GM12878 (cell line): ENCODE measurements at regions not wholly inside any gene's neighbourhood (a gene's known extent, or its start where the extent isn't known, plus 50 kb on each side); places are given as distances from the start of the nearest gene placed in this dataset.

Experiments
- ATAC-seq: fragments of 200-7000 bp; cut with Tn5 transposase; 3 replicates; pipeline ENCODE4 v1.9.1; 2020; ENCODE audit warnings: mild to moderate bottlenecking, moderate library complexity
- BruUV-seq: library from RNA; stranded (reverse); fragments of 400-500 nt; replicated peaks from 2 replicates; lab custom pipeline; 2021; lab: Mats Ljungman, UMichigan
- CTCF ChIA-PET: fragments of 300-600 bp; sonication (Branson Sonifier 250); formaldehyde crosslinking; extraction: SDS; loops from one replicate; lab custom pipeline; 2021; ENCODE audit warnings: inconsistent platforms; lab: Yijun Ruan, JAX
- POLR2A ChIA-PET: fragments of 350-600 bp; formaldehyde crosslinking; extraction: SDS; loops from one replicate; lab custom pipeline; 2021; ENCODE audit warnings: inconsistent platforms; lab: Charles Lee
- RAD21 ChIA-PET: fragments of 300-600 bp; sonication (Branson Sonifier 250); formaldehyde crosslinking; loops from one replicate; lab custom pipeline; 2023; ENCODE audit warnings: antibody characterized with exemption; ENCODE audit not compliant: unreplicated experiment; lab: Charles Lee
- SMC1A ChIA-PET: fragments of 300-600 bp; sonication (Branson Sonifier 250); formaldehyde crosslinking; loops from one replicate; lab custom pipeline; 2023; ENCODE audit not compliant: unreplicated experiment, uncharacterized antibody; lab: Charles Lee
- DNase-seq: peaks from one replicate; pipeline ENCODE4 v3.0.0-alpha.2; 2011; ENCODE audit warnings: low read depth, low spot score
- FAIRE-seq: peaks from 3 replicates; lab custom pipeline; 2011; peaks lifted over from hg19 to GRCh38; lab: Jason Lieb, UNC
- H2AFZ ChIP-seq: 2 replicates; pipeline ENCODE4 v1.6.0; 2011; ENCODE audit warnings: low read depth, low read length, control low read depth; ENCODE audit not compliant: control insufficient read depth
- H3K27ac ChIP-seq: 2 replicates; pipeline ENCODE4 v1.5.1; 2011; ENCODE audit warnings: control low read depth; ENCODE audit not compliant: control insufficient read depth, insufficient read depth
- H3K27me3 ChIP-seq, 2 experiments: replicated peaks in 1 of 2; 2 replicates each; pipeline versions ENCODE4 v1.6.0 to v1.6.1; 2011; ENCODE audit warnings: low read length in 1 of 2; ENCODE audit not compliant: control insufficient read depth in 2 of 2, insufficient read depth in 2 of 2
- H3K36me3 ChIP-seq, 2 experiments: 2 replicates each; pipeline ENCODE4 v1.5.1; 2011; ENCODE audit warnings: low read length in 1 of 2; ENCODE audit not compliant: control insufficient read depth in 2 of 2, insufficient read depth in 2 of 2
- H3K4me1 ChIP-seq: 2 replicates; pipeline ENCODE4 v1.6.1; 2011; ENCODE audit warnings: mild to moderate bottlenecking, low read length, moderate library complexity, mixed read lengths; ENCODE audit not compliant: control insufficient read depth, insufficient read depth
- H3K4me2 ChIP-seq: 2 replicates; pipeline ENCODE4 v1.6.0; 2011; ENCODE audit warnings: control low read depth; ENCODE audit not compliant: control insufficient read depth, insufficient read depth
- H3K4me3 ChIP-seq: fragments of 200-600 bp; sonication (generic); 2 replicates; pipeline ENCODE4 v1.5.1; 2016
- H3K79me2 ChIP-seq: 2 replicates; pipeline ENCODE4 v1.6.0; 2011; ENCODE audit warnings: low read length; ENCODE audit not compliant: control insufficient read depth, insufficient read depth
- H3K9ac ChIP-seq: 2 replicates; pipeline ENCODE4 v1.8.0; 2011; ENCODE audit warnings: low read length, control low read depth, mixed read lengths; ENCODE audit not compliant: control insufficient read depth, insufficient read depth
- H3K9me3 ChIP-seq: replicated peaks from 3 replicates; pipeline ENCODE4 v1.5.1; 2011; ENCODE audit warnings: mild to moderate bottlenecking, low read length; ENCODE audit not compliant: control insufficient read depth, insufficient read depth
- H4K20me1 ChIP-seq: 2 replicates; pipeline ENCODE4 v1.6.0; 2011; ENCODE audit not compliant: control insufficient read depth, insufficient read depth
- CEBPB ChIP-seq, 2 experiments: fragments of 150-350 bp in 1 of 2; IDR thresholded peaks; 2 replicates each; pipeline ENCODE4 v1.6.1; 2012 to 2014; ENCODE audit warnings: low read depth in 2 of 2, low read length in 2 of 2, borderline replicate concordance in 1 of 2, inconsistent platforms in 1 of 2
- DPF2 ChIP-seq: fragments of 450-650 bp; IDR thresholded peaks from 2 replicates; pipeline ENCODE4 v1.6.1; 2017; ENCODE audit warnings: mild to moderate bottlenecking
- E2F8 ChIP-seq: fragments of 450-650 bp; IDR thresholded peaks from 2 replicates; pipeline ENCODE4 v1.6.1; 2018; ENCODE audit warnings: mild to moderate bottlenecking, low read depth, moderate library complexity; ENCODE audit not compliant: partially characterized antibody
- IRF4 ChIP-seq: IDR thresholded peaks from 2 replicates; pipeline ENCODE4 v1.6.1; 2011; ENCODE audit warnings: low read depth, low read length
- MTA2 ChIP-seq: fragments of 450-650 bp; IDR thresholded peaks from 2 replicates; pipeline ENCODE4 v1.6.1; 2016; ENCODE audit warnings: low read depth, mild to moderate bottlenecking, moderate library complexity
- MTA3 ChIP-seq: IDR thresholded peaks from 2 replicates; pipeline ENCODE4 v1.6.1; 2012; ENCODE audit warnings: low read length, inconsistent platforms, borderline replicate concordance
- RAD21 ChIP-seq: IDR thresholded peaks from 2 replicates; pipeline ENCODE4 v1.6.1; 2011; ENCODE audit warnings: mild to moderate bottlenecking, low read depth, low read length, moderate library complexity; ENCODE audit not compliant: insufficient read depth
- RAD51 ChIP-seq: fragments of 450-650 bp; IDR thresholded peaks from 2 replicates; pipeline ENCODE4 v1.6.1; 2016; ENCODE audit warnings: moderate library complexity, mild to moderate bottlenecking, inconsistent platforms
- SIN3A ChIP-seq: IDR thresholded peaks from 2 replicates; pipeline ENCODE4 v1.6.1; 2012; ENCODE audit warnings: low read depth, low read length, improper control_type of control experiment
- TCF7 ChIP-seq: IDR thresholded peaks from 2 replicates; pipeline ENCODE4 v1.6.1; 2014; ENCODE audit warnings: antibody characterized with exemption, borderline replicate concordance
- USF2 ChIP-seq: IDR thresholded peaks from 2 replicates; pipeline ENCODE4 v1.6.1; 2011; ENCODE audit warnings: low read depth, low read length, improper control_type of control experiment, borderline replicate concordance
- ZBTB40 ChIP-seq: fragments of 450-650 bp; IDR thresholded peaks from 2 replicates; pipeline ENCODE4 v1.6.1; 2016; ENCODE audit warnings: mild to moderate bottlenecking, moderate library complexity, borderline replicate concordance
- ZNF622 ChIP-seq: fragments of 450-650 bp; IDR thresholded peaks from 2 replicates; pipeline ENCODE4 v1.6.1; 2017; ENCODE audit warnings: mild to moderate bottlenecking, inconsistent platforms
- WGBS: methylation state at CpG from one replicate; pipeline ENCODE4 v1.1.6; 2016; ENCODE audit warnings: low lambda C conversion rate; ENCODE audit not compliant: insufficient replicate concordance, insufficient coverage; ENCODE audit errors: missing lambda C conversion rate; 5-methylcytosine and 5-hydroxymethylcytosine counted together
- in situ Hi-C: fragments of 300-500 bp; cut with MboI; formaldehyde crosslinking; loops from 9 replicates; pipeline ENCODE4 v1.14.3; 2018; ENCODE audit warnings: mixed read lengths
- intact Hi-C: fragments of 100-400 bp; cut with micrococcal nuclease; formaldehyde crosslinking; loops from one replicate; pipeline ENCODE4 v1.14.2; 2022; ENCODE audit not compliant: unreplicated experiment
- TF ChIP-seq, protein P1 (sequence below): fragments of 450-650 bp; IDR thresholded peaks from 2 replicates; pipeline ENCODE4 v1.6.1; 2017; ENCODE audit warnings: mild to moderate bottlenecking

- H3K27ac ChIP-seq = no peak overlapping the region
- no peaks in the 10 kb centered on the region for H4K20me1 ChIP-seq
- no peak overlapping the region for H3K9ac ChIP-seq
- no peaks in the 10 kb centered on the region for H3K27me3 ChIP-seq
- no peak for DNase-seq
- FAIRE-seq = no peak
- SMC1A ChIA-PET = no interaction called here
- POLR2A ChIA-PET = no interaction called here
- no peak overlapping the region for H2AFZ ChIP-seq
- RAD21 ChIA-PET = no interaction called here
- no peak for ATAC-seq
- in situ Hi-C loops (no loop called here), intact Hi-C loops (no loop called here)
- H3K36me3 ChIP-seq = no peaks in the 10 kb centered on the region
- no TSS peak for BruUV-seq
- H3K4me3 ChIP-seq = no peak overlapping the region
- no peaks in the 10 kb centered on the region for H3K4me1 ChIP-seq
- no peak overlapping the region for H3K4me2 ChIP-seq
- CTCF ChIA-PET = no interaction called here
- WGBS = 25% methylated on average over 4 of the region's 4 CpGs
- no peaks in the 10 kb centered on the region; the same call in 2 of the 3 replicates for H3K9me3 ChIP-seq
- H3K79me2 ChIP-seq = no peaks in the 10 kb centered on the region
- TF ChIP-seq TCF7 (no peak), SIN3A (no peak), IRF4 (no peak), ZBTB40 (no peak), E2F8 (no peak), CEBPB (IDR thresholded peaks at IDR 0.05; ENCODE audit: borderline replicate concordance in 1 of 2, low read depth in 2 of 2, low read length in 2 of 2) (no peak), DPF2 (no peak), RAD51 (no peak), USF2 (no peak), RAD21 (no peak), MTA3 (no peak), MTA2 (no peak), ZNF622 (no peak)
- TF ChIP-seq, protein P1, sequence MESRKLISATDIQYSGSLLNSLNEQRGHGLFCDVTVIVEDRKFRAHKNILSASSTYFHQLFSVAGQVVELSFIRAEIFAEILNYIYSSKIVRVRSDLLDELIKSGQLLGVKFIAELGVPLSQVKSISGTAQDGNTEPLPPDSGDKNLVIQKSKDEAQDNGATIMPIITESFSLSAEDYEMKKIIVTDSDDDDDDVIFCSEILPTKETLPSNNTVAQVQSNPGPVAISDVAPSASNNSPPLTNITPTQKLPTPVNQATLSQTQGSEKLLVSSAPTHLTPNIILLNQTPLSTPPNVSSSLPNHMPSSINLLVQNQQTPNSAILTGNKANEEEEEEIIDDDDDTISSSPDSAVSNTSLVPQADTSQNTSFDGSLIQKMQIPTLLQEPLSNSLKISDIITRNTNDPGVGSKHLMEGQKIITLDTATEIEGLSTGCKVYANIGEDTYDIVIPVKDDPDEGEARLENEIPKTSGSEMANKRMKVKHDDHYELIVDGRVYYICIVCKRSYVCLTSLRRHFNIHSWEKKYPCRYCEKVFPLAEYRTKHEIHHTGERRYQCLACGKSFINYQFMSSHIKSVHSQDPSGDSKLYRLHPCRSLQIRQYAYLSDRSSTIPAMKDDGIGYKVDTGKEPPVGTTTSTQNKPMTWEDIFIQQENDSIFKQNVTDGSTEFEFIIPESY = no peak
Observed at GRCh38 chr19:32122258-32122657, 223.2 kb upstream of the ZNF507 start.
